Loucy (cell line): ENCODE measurements at regions not wholly inside any gene's neighbourhood (a gene's known extent, or its start where the extent isn't known, plus 50 kb on each side); places are given as distances from the start of the nearest gene placed in this dataset.

Source experiments
- EZH2phosphoT487 ChIP-seq: fragments of 200-600 bp; IDR thresholded peaks from 2 replicates; pipeline ENCODE4 v1.6.1; 2018; ENCODE audit warnings: antibody characterized with exemption, mild to moderate bottlenecking, moderate library complexity, borderline replicate concordance
- TF ChIP-seq, protein P1 (sequence below): fragments of 200-600 bp; sonication (generic); conservative IDR thresholded peaks from 2 replicates; pipeline ENCODE4 v1.5.1; 2014; ENCODE audit warnings: mild to moderate bottlenecking, antibody characterized with exemption, low read length

DNA sequence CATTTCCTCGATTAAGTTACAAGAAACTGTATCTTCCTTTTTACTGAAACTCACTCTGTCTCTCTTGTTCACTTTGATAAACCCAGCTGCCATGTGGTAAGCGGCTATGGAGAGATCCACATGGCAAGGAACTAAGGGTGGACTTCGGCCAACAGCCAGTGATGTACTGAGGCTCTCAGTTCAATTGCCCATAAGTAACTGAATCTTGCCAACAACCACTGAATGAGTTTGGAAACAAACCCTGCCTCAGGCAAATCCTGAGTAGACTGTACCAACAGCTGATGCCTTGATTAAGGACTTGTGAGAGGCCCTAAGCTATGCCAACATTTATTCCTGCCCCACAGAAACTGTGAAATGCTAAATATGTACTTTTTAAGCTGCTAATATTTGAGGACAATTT is 433.5 kb downstream of the PLOD2 start:
- TF ChIP-seq, protein P1, sequence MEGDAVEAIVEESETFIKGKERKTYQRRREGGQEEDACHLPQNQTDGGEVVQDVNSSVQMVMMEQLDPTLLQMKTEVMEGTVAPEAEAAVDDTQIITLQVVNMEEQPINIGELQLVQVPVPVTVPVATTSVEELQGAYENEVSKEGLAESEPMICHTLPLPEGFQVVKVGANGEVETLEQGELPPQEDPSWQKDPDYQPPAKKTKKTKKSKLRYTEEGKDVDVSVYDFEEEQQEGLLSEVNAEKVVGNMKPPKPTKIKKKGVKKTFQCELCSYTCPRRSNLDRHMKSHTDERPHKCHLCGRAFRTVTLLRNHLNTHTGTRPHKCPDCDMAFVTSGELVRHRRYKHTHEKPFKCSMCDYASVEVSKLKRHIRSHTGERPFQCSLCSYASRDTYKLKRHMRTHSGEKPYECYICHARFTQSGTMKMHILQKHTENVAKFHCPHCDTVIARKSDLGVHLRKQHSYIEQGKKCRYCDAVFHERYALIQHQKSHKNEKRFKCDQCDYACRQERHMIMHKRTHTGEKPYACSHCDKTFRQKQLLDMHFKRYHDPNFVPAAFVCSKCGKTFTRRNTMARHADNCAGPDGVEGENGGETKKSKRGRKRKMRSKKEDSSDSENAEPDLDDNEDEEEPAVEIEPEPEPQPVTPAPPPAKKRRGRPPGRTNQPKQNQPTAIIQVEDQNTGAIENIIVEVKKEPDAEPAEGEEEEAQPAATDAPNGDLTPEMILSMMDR, result no peak
- TF ChIP-seq EZH2phosphoT487, result no peak
